Activated CD4-positive, alpha-beta memory T cell treated with anti-CD3 and anti-CD28 coated beads for 36 hours (primary cell): ENCODE measurements at regions not wholly inside any gene's neighbourhood (a gene's known extent, or its start where the extent isn't known, plus 50 kb on each side); places are given as distances from the start of the nearest gene placed in this dataset.
"Not testable (repeated sequence)": the region's sequence is repeated elsewhere in the genome, so short reads cannot be mapped to it uniquely, and the experiment has no call there.

Experiments used
- CTCF ChIA-PET: fragments of 350-600 bp; sonication (Branson Sonifier 250); formaldehyde crosslinking; loops from one replicate; lab custom pipeline; 2021; ENCODE audit warnings: antibody characterized with exemption, inconsistent platforms; lab: Charles Lee
- POLR2A ChIA-PET: fragments of 350-600 bp; sonication (Branson Sonifier 250); formaldehyde crosslinking; loops from one replicate; lab custom pipeline; 2021; ENCODE audit warnings: antibody characterized with exemption; lab: Charles Lee
- DNase-seq: peaks from one replicate; pipeline ENCODE4 v3.0.0-alpha.2; 2020
- H3K27ac Mint-ChIP-seq: one replicate; pipeline ENCODE4 v1.8.0; 2021; ENCODE audit warnings: mixed read lengths
- H3K27me3 Mint-ChIP-seq: one replicate; pipeline ENCODE4 v1.8.0; 2021; ENCODE audit warnings: mixed read lengths
- H3K36me3 Mint-ChIP-seq: one replicate; pipeline ENCODE4 v1.8.0; 2021; ENCODE audit warnings: mixed read lengths
- H3K4me1 Mint-ChIP-seq: one replicate; pipeline ENCODE4 v1.8.0; 2021; ENCODE audit warnings: low read depth, mixed read lengths
- H3K4me3 Mint-ChIP-seq: one replicate; pipeline ENCODE4 v1.8.0; 2021; ENCODE audit warnings: mild to moderate bottlenecking, mixed read lengths
- H3K9me3 Mint-ChIP-seq: one replicate; pipeline ENCODE4 v1.8.0; 2021; ENCODE audit warnings: mixed read lengths
- intact Hi-C: fragments of 100-400 bp; cut with micrococcal nuclease; formaldehyde crosslinking; loops from one replicate; pipeline ENCODE4 v1.15.1; 2023

- H3K27me3 Mint-ChIP-seq, H3K27ac Mint-ChIP-seq, H3K4me1 Mint-ChIP-seq, intact Hi-C loops, H3K4me3 Mint-ChIP-seq, H3K36me3 Mint-ChIP-seq, DNase-seq, CTCF ChIA-PET, POLR2A ChIA-PET: not testable (repeated sequence)
- H3K9me3 Mint-ChIP-seq = peaks cover 39% of the 10 kb centered on the region
Observed at GRCh38 chr5:114148728-114149127, 213.1 kb upstream of the KCNN2 start.

- DNase-seq = no peak
- Mint-ChIP-seq H3K27ac (no peak overlapping the region), H3K4me3 (no peak overlapping the region), H3K9me3 (peaks cover 50% of the 10 kb centered on the region), H3K4me1 (no peaks in the 10 kb centered on the region), H3K27me3 (no peaks in the 10 kb centered on the region), H3K36me3 (no peaks in the 10 kb centered on the region)
- ChIA-PET CTCF (no interaction called here), POLR2A (no interaction called here)
- intact Hi-C loops = no loop called here
Observed at GRCh38 chr5:114152656-114153360, 209.1 kb upstream of the KCNN2 start.

GRCh38 chr5:114153392-114153791, 208.5 kb upstream of the KCNN2 start:
- POLR2A ChIA-PET = no interaction called here
- no peaks in the 10 kb centered on the region for H3K36me3 Mint-ChIP-seq

GRCh38 chr5:114153833-114154232, 208.0 kb upstream of the KCNN2 start:
- intact Hi-C loops = no loop called here
- POLR2A ChIA-PET = no interaction called here
- no peaks in the 10 kb centered on the region for H3K4me1 Mint-ChIP-seq

More at GRCh38 chr5:114153392-114153791, 208.5 kb upstream of the KCNN2 start:
- Mint-ChIP-seq H3K27me3 (no peaks in the 10 kb centered on the region), H3K27ac (no peak overlapping the region), H3K9me3 (peaks cover 44% of the 10 kb centered on the region), H3K4me1 (no peaks in the 10 kb centered on the region), H3K4me3 (no peak overlapping the region)
- intact Hi-C loops = no loop called here
- CTCF ChIA-PET = no interaction called here
- DNase-seq = no peak

GRCh38 chr5:114166081-114166480, 195.8 kb upstream of the KCNN2 start:
- Mint-ChIP-seq H3K27me3 (no peaks in the 10 kb centered on the region), H3K9me3 (peaks cover 8% of the 10 kb centered on the region), H3K4me1 (no peaks in the 10 kb centered on the region), H3K4me3 (no peak overlapping the region), H3K27ac (no peak overlapping the region), H3K36me3 (no peaks in the 10 kb centered on the region)
- intact Hi-C loops = no loop called here
- DNase-seq = no peak
- ChIA-PET CTCF (no interaction called here), POLR2A (no interaction called here)

More at GRCh38 chr5:114153833-114154232, 208.0 kb upstream of the KCNN2 start:
- DNase-seq = no peak
- Mint-ChIP-seq H3K4me3 (no peak overlapping the region), H3K9me3 (peaks cover 42% of the 10 kb centered on the region), H3K36me3 (no peaks in the 10 kb centered on the region), H3K27ac (no peak overlapping the region), H3K27me3 (no peaks in the 10 kb centered on the region)
- CTCF ChIA-PET = no interaction called here

- intact Hi-C loops = no loop called here
- no peak overlapping the region for H3K27ac Mint-ChIP-seq
- no peaks in the 10 kb centered on the region for H3K27me3 Mint-ChIP-seq
- H3K4me1 Mint-ChIP-seq = no peaks in the 10 kb centered on the region
- ChIA-PET CTCF (no interaction called here), POLR2A (no interaction called here)
- H3K4me3 Mint-ChIP-seq = no peak overlapping the region
- peaks cover 14% of the 10 kb centered on the region for H3K9me3 Mint-ChIP-seq
- H3K36me3 Mint-ChIP-seq = no peaks in the 10 kb centered on the region
- no peak for DNase-seq
Observed at GRCh38 chr5:114174131-114174530, 187.7 kb upstream of the KCNN2 start.

GRCh38 chr5:114174837-114175236, 187.0 kb upstream of the KCNN2 start:
- Mint-ChIP-seq H3K4me3 (no peak overlapping the region), H3K27me3 (no peaks in the 10 kb centered on the region), H3K27ac (no peak overlapping the region), H3K9me3 (peaks cover 10% of the 10 kb centered on the region), H3K36me3 (no peaks in the 10 kb centered on the region), H3K4me1 (no peaks in the 10 kb centered on the region)
- DNase-seq = no peak
- intact Hi-C loops = no loop called here
- ChIA-PET CTCF (no interaction called here), POLR2A (no interaction called here)

GRCh38 chr5:114176356-114176755, 185.5 kb upstream of the KCNN2 start:
- Mint-ChIP-seq H3K36me3 (no peaks in the 10 kb centered on the region), H3K27me3 (no peaks in the 10 kb centered on the region), H3K4me3 (no peak overlapping the region), H3K9me3 (peaks cover 16% of the 10 kb centered on the region), H3K4me1 (no peaks in the 10 kb centered on the region), H3K27ac (no peak overlapping the region)
- POLR2A ChIA-PET = no interaction called here
- CTCF ChIA-PET = no interaction called here
- no peak for DNase-seq
- intact Hi-C loops = no loop called here

GRCh38 chr5:114179134-114179533, 182.7 kb upstream of the KCNN2 start:
- ChIA-PET POLR2A (no interaction called here), CTCF (no interaction called here)
- peaks cover 19% of the 10 kb centered on the region for H3K9me3 Mint-ChIP-seq
- intact Hi-C loops = no loop called here
- H3K36me3 Mint-ChIP-seq = no peaks in the 10 kb centered on the region
- no peaks in the 10 kb centered on the region for H3K4me1 Mint-ChIP-seq
- DNase-seq = no peak
- H3K27ac Mint-ChIP-seq = no peak overlapping the region
- no peak overlapping the region for H3K4me3 Mint-ChIP-seq
- no peaks in the 10 kb centered on the region for H3K27me3 Mint-ChIP-seq

GRCh38 chr5:114184006-114184405, 177.9 kb upstream of the KCNN2 start:
- intact Hi-C loops = no loop called here
- POLR2A ChIA-PET = no interaction called here
- Mint-ChIP-seq H3K27ac (no peak overlapping the region), H3K36me3 (no peaks in the 10 kb centered on the region), H3K27me3 (no peaks in the 10 kb centered on the region), H3K4me1 (no peaks in the 10 kb centered on the region), H3K9me3 (peaks cover 25% of the 10 kb centered on the region), H3K4me3 (no peak overlapping the region)
- DNase-seq = no peak
- CTCF ChIA-PET = no interaction called here

- no peak for DNase-seq
- Mint-ChIP-seq H3K27ac (no peak overlapping the region), H3K27me3 (no peaks in the 10 kb centered on the region), H3K4me3 (no peak overlapping the region), H3K36me3 (no peaks in the 10 kb centered on the region), H3K4me1 (no peaks in the 10 kb centered on the region), H3K9me3 (peaks cover 27% of the 10 kb centered on the region)
- POLR2A ChIA-PET = no interaction called here
- intact Hi-C loops = no loop called here
- CTCF ChIA-PET = no interaction called here
Observed at GRCh38 chr5:114185274-114185673, 176.6 kb upstream of the KCNN2 start.

GRCh38 chr5:114191441-114191840, 170.4 kb upstream of the KCNN2 start:
- intact Hi-C loops = no loop called here
- Mint-ChIP-seq H3K9me3 (peaks cover 7% of the 10 kb centered on the region), H3K27me3 (no peaks in the 10 kb centered on the region), H3K27ac (no peak overlapping the region), H3K4me3 (no peak overlapping the region), H3K4me1 (no peaks in the 10 kb centered on the region), H3K36me3 (no peaks in the 10 kb centered on the region)
- ChIA-PET CTCF (no interaction called here), POLR2A (no interaction called here)
- DNase-seq = no peak

- Mint-ChIP-seq H3K4me3 (no peak overlapping the region), H3K27me3 (no peaks in the 10 kb centered on the region), H3K27ac (no peak overlapping the region), H3K9me3 (peaks cover 7% of the 10 kb centered on the region), H3K36me3 (no peaks in the 10 kb centered on the region), H3K4me1 (no peaks in the 10 kb centered on the region)
- ChIA-PET POLR2A (no interaction called here), CTCF (no interaction called here)
- no peak for DNase-seq
- intact Hi-C loops = no loop called here
Observed at GRCh38 chr5:114192108-114192507, 169.8 kb upstream of the KCNN2 start.
